HFFc6 (cell line): ENCODE measurements at regions not wholly inside any gene's neighbourhood (a gene's known extent, or its start where the extent isn't known, plus 50 kb on each side); places are given as distances from the start of the nearest gene placed in this dataset.
A peak's percentile ranks its signal among the peaks of the same experiment; 100 is the strongest.

Experiments
- DNase-seq: peaks from one replicate; pipeline ENCODE4 v3.0.0-alpha.2; 2018
- H3K27ac Mint-ChIP-seq: 2 replicates; pipeline ENCODE4 v1.8.0; 2020; ENCODE audit warnings: mild to moderate bottlenecking, mixed read lengths
- H3K27me3 Mint-ChIP-seq: 2 replicates; pipeline ENCODE4 v1.8.0; 2021; ENCODE audit warnings: mild to moderate bottlenecking, moderate library complexity, mixed read lengths; ENCODE audit not compliant: insufficient read depth
- H3K36me3 Mint-ChIP-seq: 2 replicates; pipeline ENCODE4 v1.8.0; 2021; ENCODE audit warnings: low read depth, mixed read lengths
- H3K4me1 Mint-ChIP-seq: 2 replicates; pipeline ENCODE4 v1.8.0; 2020; ENCODE audit warnings: low read depth, mixed read lengths
- H3K4me3 Mint-ChIP-seq: 2 replicates; pipeline ENCODE4 v1.8.0; 2020; ENCODE audit warnings: mild to moderate bottlenecking, moderate library complexity, mixed read lengths
- H3K9me3 Mint-ChIP-seq: 2 replicates; pipeline ENCODE4 v1.8.0; 2020; ENCODE audit warnings: mild to moderate bottlenecking, mixed read lengths
- CTCF ChIP-seq: fragments of 200-600 bp; sonication (generic); IDR thresholded peaks from 2 replicates; pipeline ENCODE4 v1.5.0; 2021; ENCODE audit warnings: antibody characterized with exemption, mild to moderate bottlenecking

DNA sequence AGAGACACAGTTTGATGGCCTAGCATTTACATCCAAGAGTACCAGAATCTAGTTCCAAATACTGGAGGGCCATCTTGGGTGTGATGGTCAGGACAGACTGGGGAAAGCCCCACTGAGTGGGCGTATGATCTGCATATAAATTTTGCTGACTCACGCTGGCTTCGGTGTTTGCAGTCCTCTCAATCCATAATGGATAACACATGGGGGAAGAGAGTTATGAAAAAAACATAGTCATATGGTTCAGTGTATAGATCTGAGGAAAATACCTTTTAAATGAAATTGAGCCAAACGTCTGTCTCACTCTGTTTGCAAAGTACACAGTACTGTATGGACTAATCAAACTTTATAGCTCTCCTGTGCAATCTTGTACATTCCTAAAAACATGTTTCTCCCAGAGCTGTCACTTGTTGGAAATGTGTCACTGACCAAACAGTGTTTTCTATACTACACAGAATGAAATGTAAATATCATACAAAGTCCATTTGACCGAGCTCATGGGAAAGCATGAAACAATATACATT, 125.3 kb upstream of the THBS1 start:
- Mint-ChIP-seq H3K4me1 (peaks cover 33% of the 10 kb centered on the region), H3K27ac (peak overlapping the region; percentile 71), H3K36me3 (no peaks in the 10 kb centered on the region), H3K4me3 (no peak overlapping the region), H3K27me3 (no peaks in the 10 kb centered on the region), H3K9me3 (no peaks in the 10 kb centered on the region)
- DNase-seq, result peak; percentile 52
- no peak for TF ChIP-seq CTCF

DNA sequence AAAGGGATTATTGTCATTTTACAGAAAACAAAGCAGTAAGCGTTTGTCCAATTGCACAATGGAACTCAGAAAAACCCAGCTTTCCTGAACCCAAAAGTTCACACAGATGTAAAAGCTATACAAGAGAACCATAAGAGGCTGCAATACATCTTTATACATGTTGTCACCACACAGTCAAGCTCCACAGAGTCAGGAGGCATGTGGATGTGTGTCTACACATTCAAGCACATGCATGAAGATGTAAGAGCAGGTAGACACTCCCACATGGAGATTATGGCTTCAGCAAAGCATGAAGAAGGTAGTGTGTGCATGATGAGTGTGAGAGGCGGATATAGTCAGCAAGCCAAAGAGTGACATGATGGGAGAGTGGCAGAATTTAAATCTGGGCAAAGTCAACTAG, 124.7 kb upstream of the THBS1 start:
- Mint-ChIP-seq H3K36me3 (no peaks in the 10 kb centered on the region), H3K9me3 (no peaks in the 10 kb centered on the region), H3K4me1 (peaks cover 39% of the 10 kb centered on the region), H3K27ac (peak overlapping the region; percentile 71), H3K27me3 (no peaks in the 10 kb centered on the region), H3K4me3 (no peak overlapping the region)
- no peak for TF ChIP-seq CTCF
- no peak for DNase-seq

DNA sequence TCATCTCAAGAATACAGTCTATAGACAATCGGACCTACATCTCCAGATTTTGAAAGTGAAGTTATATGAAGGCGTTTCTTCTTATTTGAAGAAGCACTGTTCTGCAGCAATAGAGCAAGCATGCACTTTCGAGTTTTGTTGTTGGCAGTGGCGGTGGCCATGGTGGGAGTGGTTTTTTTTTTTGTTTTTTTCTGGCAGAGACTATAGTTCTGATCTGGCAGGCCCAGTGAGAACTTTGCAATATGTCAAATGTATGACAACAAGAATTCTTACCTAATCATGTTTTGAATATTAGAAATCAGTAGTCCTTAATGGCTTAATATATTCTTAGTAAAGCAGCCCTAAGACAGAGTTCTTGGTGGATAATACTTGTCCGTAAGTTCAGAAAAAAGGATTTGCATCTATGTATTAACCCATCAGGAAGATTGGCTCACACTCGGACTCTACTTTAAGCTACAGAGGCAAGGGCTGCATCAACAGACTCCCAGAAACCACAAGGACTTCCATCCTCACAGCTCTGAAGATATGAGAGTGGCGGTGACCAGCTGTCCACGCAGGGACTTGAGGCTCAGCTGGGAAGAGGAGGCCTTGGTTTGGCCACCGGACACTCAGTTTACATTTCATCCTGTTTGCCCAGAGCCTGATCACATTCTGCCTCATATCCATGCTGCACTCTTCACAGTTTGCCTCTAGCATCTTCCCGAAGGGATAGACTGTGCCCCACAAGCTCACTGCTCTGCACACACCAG, 124.1 kb upstream of the THBS1 start:
- Mint-ChIP-seq H3K4me1 (peaks cover 45% of the 10 kb centered on the region), H3K36me3 (peaks cover 4% of the 10 kb centered on the region), H3K27me3 (no peaks in the 10 kb centered on the region), H3K9me3 (no peaks in the 10 kb centered on the region), H3K4me3 (no peak overlapping the region), H3K27ac (no peak overlapping the region)
- no peak for DNase-seq
- no peak for TF ChIP-seq CTCF

DNA sequence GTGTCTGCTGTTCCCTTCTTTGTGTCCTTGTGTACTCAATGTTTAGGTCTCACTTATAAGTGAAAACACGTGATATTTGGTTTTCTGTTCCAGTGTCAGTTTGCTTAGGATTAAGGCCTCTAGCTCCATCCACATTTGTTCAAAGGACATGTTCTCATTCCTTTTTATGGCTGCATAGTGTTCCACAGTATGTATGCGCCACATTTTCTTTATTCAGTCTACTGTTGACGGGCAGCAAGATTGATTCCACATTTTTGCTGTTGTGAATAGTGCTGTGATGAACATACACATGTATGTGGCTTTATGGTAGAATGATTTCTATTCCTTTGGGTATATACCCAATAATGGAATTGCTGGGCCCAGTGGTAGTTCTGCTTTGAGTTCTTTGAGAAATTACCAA, 122.7 kb upstream of the THBS1 start:
- TF ChIP-seq CTCF, result no peak
- H3K4me1 Mint-ChIP-seq, result peaks cover 59% of the 10 kb centered on the region
- no peak overlapping the region for H3K4me3 Mint-ChIP-seq
- DNase-seq, result no peak
- H3K27ac Mint-ChIP-seq, result no peak overlapping the region
- H3K9me3 Mint-ChIP-seq, result no peaks in the 10 kb centered on the region
- H3K27me3 Mint-ChIP-seq, result no peaks in the 10 kb centered on the region
- peaks cover 15% of the 10 kb centered on the region for H3K36me3 Mint-ChIP-seq

DNA sequence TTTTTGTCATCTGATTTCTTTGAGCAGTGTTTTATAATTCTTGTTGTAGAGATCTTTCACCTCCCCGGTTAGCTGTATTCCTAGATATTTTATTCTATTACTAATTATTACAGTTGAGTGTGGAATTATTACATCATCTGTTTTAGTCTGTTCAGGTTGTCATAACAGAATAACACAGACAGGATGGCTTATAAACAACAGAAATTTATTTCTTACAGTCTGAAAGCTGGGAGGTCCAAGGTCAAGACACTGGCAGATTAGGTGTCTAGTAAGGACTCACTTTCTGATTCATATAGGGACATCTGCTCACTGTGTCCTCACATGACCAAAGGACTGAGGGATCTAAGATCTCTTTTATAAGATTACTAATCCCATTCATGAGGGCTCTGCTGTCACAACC, 121.3 kb upstream of the THBS1 start:
- H3K4me1 Mint-ChIP-seq, result peaks cover 62% of the 10 kb centered on the region
- no peak for TF ChIP-seq CTCF
- H3K36me3 Mint-ChIP-seq, result peaks cover 22% of the 10 kb centered on the region
- no peak overlapping the region for H3K4me3 Mint-ChIP-seq
- H3K27ac Mint-ChIP-seq, result no peak overlapping the region
- H3K9me3 Mint-ChIP-seq, result peaks cover 6% of the 10 kb centered on the region; the same call in 1 of the 2 replicates
- H3K27me3 Mint-ChIP-seq, result no peaks in the 10 kb centered on the region; the same call in 1 of the 2 replicates
- no peak for DNase-seq
